ENCODE measurements at regions not wholly inside any gene's neighbourhood (a gene's known extent, or its start where the extent isn't known, plus 50 kb on each side); places are given as distances from the start of the nearest gene placed in this dataset.

DNA sequence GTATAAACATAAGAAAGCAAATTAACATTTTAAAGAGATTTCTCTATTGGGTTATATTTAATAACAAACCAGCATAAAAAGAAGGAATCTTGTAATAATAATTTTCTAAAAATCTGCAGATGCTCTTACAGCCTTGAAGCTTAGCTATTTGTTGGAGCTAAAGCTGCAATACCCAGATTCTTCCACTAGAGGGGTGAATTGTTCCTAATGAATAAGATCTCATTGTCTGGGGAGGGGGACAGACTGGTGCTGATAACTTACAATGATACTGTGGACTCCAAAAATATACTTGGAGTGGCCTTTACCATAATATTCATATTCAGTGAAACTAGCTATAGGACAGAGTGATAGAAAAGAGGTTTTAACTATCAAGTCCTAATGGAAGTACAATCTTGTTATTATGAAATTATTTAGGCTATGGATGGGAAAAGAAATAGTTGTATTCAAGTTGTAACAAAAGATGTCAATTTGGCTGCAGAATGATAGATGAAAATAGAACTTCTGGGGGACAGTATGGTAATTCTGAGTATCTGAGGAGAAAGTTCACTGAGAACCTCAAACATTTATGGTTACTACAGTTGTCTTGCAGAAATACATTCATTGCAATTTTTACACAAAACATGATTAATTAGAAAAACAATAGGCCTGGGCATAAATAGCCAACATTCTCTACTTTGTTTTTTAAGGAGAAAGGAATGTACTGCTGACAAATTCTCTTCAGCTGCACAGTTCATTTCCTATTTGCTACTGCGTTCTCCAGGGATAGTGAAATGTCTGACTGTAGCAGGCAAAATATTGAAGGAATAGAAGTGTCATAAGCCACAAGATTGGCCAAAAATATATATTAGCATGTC lies 443.3 kb downstream of the GBA3 start:
- Histone ChIP-seq H3K9me2 (replicated peaks; ENCODE audit: low read length) (no peaks in the 10 kb centered on the region), H3K27me3 (ENCODE audit: low read length) (no peaks in the 10 kb centered on the region), H3K9ac (ENCODE audit: low read length) (no peak overlapping the region), H3F3A (ENCODE audit: low read length, unreplicated experiment) (no peaks in the 10 kb centered on the region), H4K20me1 (ENCODE audit: low read length) (no peaks in the 10 kb centered on the region), H2AFZ (ENCODE audit: low read length) (no peak overlapping the region), H3K36me3 (ENCODE audit: low read depth, low read length) (no peaks in the 10 kb centered on the region), H3K4me3 (ENCODE audit: low read length) (no peak overlapping the region), H3K79me2 (ENCODE audit: low read length) (no peaks in the 10 kb centered on the region), H3K4me2 (ENCODE audit: low read length) (no peak overlapping the region), H3K27ac (ENCODE audit: low read length) (no peak overlapping the region), H3K9me3 (ENCODE audit: low read length) (no peaks in the 10 kb centered on the region), H3K4me1 (ENCODE audit: insufficient read depth, low read length) (no peaks in the 10 kb centered on the region)
- TF ChIP-seq, protein P1, sequence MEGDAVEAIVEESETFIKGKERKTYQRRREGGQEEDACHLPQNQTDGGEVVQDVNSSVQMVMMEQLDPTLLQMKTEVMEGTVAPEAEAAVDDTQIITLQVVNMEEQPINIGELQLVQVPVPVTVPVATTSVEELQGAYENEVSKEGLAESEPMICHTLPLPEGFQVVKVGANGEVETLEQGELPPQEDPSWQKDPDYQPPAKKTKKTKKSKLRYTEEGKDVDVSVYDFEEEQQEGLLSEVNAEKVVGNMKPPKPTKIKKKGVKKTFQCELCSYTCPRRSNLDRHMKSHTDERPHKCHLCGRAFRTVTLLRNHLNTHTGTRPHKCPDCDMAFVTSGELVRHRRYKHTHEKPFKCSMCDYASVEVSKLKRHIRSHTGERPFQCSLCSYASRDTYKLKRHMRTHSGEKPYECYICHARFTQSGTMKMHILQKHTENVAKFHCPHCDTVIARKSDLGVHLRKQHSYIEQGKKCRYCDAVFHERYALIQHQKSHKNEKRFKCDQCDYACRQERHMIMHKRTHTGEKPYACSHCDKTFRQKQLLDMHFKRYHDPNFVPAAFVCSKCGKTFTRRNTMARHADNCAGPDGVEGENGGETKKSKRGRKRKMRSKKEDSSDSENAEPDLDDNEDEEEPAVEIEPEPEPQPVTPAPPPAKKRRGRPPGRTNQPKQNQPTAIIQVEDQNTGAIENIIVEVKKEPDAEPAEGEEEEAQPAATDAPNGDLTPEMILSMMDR (conservative IDR thresholded peaks at IDR 0.05; ENCODE audit: low read depth, low read length) = peak; percentile 78
- TF ChIP-seq EZH2phosphoT487 (IDR thresholded peaks at IDR 0.05; ENCODE audit: borderline replicate concordance, low read length) = no peak
- BruUV-seq (replicated peaks) = no TSS peak
- DNase-seq (peak; percentile 73), ATAC-seq (no peak; the same call in 1 of the 2 replicates)
- POLR2A ChIA-PET (ENCODE audit: unreplicated experiment) = no interaction called here
- CTCF ChIA-PET = interaction anchor here (0.5 kb wide), 1 partner anchor 36 kb away, joined by 3 read pairs; no protein-coding TSS in a partner anchor
- intact Hi-C loops (cut with micrococcal nuclease) = loop anchor here (1.0 to 10.0 kb wide), 3 partner anchors 71 to 239 kb away; no protein-coding TSS in a partner anchor

DNA sequence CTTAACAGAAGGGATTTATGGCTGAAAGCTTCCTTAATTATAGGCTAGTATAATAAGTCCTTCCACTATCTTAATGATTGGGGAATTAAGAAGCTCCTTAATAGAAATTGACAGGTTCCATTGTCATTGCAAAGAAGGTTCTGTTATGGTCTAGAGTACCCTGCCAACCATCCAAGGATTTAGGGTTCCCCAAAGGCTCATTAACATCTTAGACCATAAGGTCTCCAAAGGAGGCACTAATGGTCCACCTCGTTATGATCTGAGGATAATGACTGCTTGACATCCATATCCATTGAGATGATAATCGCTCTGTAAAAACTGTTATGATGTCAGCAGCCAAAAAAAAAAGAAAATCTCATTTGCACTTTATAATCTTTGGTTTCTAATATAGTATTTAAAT lies 441.6 kb downstream of the GBA3 start:
- ChIA-PET CTCF (no interaction called here), POLR2A (ENCODE audit: unreplicated experiment) (no interaction called here)
- Histone ChIP-seq H4K20me1 (ENCODE audit: low read length) (no peaks in the 10 kb centered on the region), H3K4me2 (ENCODE audit: low read length) (no peak overlapping the region), H3K9me2 (replicated peaks; ENCODE audit: low read length) (no peaks in the 10 kb centered on the region), H3K4me3 (ENCODE audit: low read length) (no peak overlapping the region), H3K27ac (ENCODE audit: low read length) (no peak overlapping the region), H2AFZ (ENCODE audit: low read length) (no peak overlapping the region), H3F3A (ENCODE audit: low read length, unreplicated experiment) (no peaks in the 10 kb centered on the region), H3K9ac (ENCODE audit: low read length) (no peak overlapping the region), H3K4me1 (ENCODE audit: insufficient read depth, low read length) (no peaks in the 10 kb centered on the region), H3K9me3 (ENCODE audit: low read length) (no peaks in the 10 kb centered on the region), H3K27me3 (ENCODE audit: low read length) (no peaks in the 10 kb centered on the region), H3K36me3 (ENCODE audit: low read depth, low read length) (no peaks in the 10 kb centered on the region), H3K79me2 (ENCODE audit: low read length) (no peaks in the 10 kb centered on the region)
- no TSS peak for BruUV-seq (replicated peaks)
- intact Hi-C loops (cut with micrococcal nuclease) = loop anchor here (10.0 kb wide), 1 partner anchor 70 kb away; no protein-coding TSS in a partner anchor
- DNase-seq = no peak
- no peak for ATAC-seq
- TF ChIP-seq EZH2 (IDR thresholded peaks at IDR 0.05; ENCODE audit: low read length, unreplicated experiment) (no peak), EZH2phosphoT487 (IDR thresholded peaks at IDR 0.05; ENCODE audit: borderline replicate concordance, low read length) (no peak)
- TF ChIP-seq, protein P1 (conservative IDR thresholded peaks at IDR 0.05; ENCODE audit: low read depth, low read length) = no peak

DNA sequence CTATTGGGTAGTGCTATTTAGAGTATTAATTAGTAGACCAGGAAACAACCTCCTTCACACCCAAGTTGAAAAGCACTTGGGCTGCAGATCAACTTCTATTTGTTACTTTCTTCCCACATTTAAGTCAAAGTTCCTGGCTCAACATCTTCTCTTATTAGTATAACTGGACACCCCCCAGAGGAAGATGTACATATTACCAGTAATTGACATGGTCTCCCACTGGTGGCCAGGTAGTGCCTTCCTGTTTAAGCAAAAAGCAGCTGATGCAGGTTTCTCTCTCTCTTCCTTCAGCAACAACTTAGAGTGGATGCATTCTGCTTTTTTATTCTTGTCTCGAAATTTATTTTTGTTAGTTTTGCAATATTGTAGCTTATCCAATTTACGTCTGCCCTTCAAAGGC lies 438.1 kb downstream of the GBA3 start:
- H3K9me3 ChIP-seq (ENCODE audit: low read length) = no peaks in the 10 kb centered on the region
- H4K20me1 ChIP-seq (ENCODE audit: low read length) = no peaks in the 10 kb centered on the region
- H3K27ac ChIP-seq (ENCODE audit: low read length) = no peak overlapping the region
- no peaks in the 10 kb centered on the region for H3K4me1 ChIP-seq (ENCODE audit: insufficient read depth, low read length)
- no peak overlapping the region for H2AFZ ChIP-seq (ENCODE audit: low read length)
- peak; percentile 22 for DNase-seq
- H3K9ac ChIP-seq (ENCODE audit: low read length) = no peak overlapping the region
- POLR2A ChIA-PET (ENCODE audit: unreplicated experiment) = no interaction called here
- no peaks in the 10 kb centered on the region for H3K27me3 ChIP-seq (ENCODE audit: low read length)
- H3K36me3 ChIP-seq (ENCODE audit: low read depth, low read length) = no peaks in the 10 kb centered on the region
- TF ChIP-seq, protein P1 (conservative IDR thresholded peaks at IDR 0.05; ENCODE audit: low read depth, low read length) = peak; percentile 37; the same call in 1 of the 2 replicates
- no peak for TF ChIP-seq EZH2phosphoT487 (IDR thresholded peaks at IDR 0.05; ENCODE audit: borderline replicate concordance, low read length)
- no peak overlapping the region for H3K4me2 ChIP-seq (ENCODE audit: low read length)
- CTCF ChIA-PET = no interaction called here
- no peaks in the 10 kb centered on the region for H3K9me2 ChIP-seq (replicated peaks; ENCODE audit: low read length)
- no peaks in the 10 kb centered on the region for H3F3A ChIP-seq (ENCODE audit: low read length, unreplicated experiment)
- no peak for ATAC-seq
- no TSS peak for BruUV-seq (replicated peaks)
- no peaks in the 10 kb centered on the region for H3K79me2 ChIP-seq (ENCODE audit: low read length)
- intact Hi-C loops (cut with micrococcal nuclease) = loop anchor here (10.0 kb wide), 1 partner anchor 66 kb away; no protein-coding TSS in a partner anchor
- no peak overlapping the region for H3K4me3 ChIP-seq (ENCODE audit: low read length)

All from PC-3 (cell line).